ENCODE measurements at regions not wholly inside any gene's neighbourhood (a gene's known extent, or its start where the extent isn't known, plus 50 kb on each side); places are given as distances from the start of the nearest gene placed in this dataset.

- TF ChIP-seq POLR2A (IDR thresholded peaks at IDR 0.05) (no peak), CTCF (IDR thresholded peaks at IDR 0.05) (no peak), POLR2AphosphoS5 (IDR thresholded peaks at IDR 0.05) (no peak)
Measured at GRCh38 chr13:22487932-22488331, 692.8 kb upstream of the SGCG start.
